ENCODE measurements at regions not wholly inside any gene's neighbourhood (a gene's known extent, or its start where the extent isn't known, plus 50 kb on each side); places are given as distances from the start of the nearest gene placed in this dataset.

DNA sequence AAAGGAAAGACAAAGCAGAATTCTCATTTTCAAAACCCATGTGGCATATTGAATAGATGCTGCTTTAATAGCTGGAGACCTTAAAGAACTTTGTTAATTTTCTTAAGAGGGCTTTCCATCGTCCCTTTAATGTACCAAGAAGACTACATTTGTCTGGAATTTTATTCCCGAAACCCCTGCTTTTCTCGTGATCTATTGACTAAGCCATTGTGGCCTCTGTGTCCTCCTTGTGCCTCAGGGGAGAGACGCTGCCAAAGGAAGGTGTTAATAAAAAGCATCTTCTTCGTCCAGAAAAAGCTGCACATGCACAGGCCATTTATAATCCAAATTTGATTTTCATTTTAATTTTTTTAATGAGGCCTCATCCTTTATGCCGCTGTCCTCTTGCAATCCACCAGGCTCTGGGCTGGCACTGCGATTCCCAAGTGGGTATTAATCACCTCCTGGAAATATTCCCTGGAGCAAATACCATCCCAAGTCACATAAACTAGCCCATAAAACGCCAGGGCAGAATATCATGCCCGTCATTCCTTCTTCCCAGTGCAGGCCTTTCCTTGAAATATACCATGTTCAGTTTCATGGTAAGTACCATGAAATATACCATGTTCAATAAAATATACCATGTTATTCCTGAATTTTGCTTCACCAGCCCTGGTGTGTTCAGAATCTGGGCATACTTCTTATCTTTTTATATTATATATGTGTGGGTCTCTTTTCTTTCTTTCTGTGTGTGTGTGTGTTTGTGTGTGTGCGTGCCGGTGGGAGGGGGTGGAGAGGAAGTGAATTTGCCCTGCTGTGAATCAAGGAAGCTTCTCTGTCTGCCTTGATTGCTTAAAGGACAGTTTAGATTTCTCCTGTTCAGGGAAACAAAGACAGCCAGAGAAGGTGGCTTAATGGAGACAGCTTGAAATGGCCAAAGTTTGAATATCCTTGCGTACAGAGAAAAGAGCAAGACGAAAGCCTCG is 147.6 kb downstream of the PHETA1 start:
- DNase-seq: no peak

GRCh38 chr12:111220363-111220762 is 148.5 kb downstream of the PHETA1 start:
- no peak for DNase-seq

- no peak for DNase-seq
Measured at GRCh38 chr12:111219440-111219839, 149.5 kb downstream of the PHETA1 start.

DNA sequence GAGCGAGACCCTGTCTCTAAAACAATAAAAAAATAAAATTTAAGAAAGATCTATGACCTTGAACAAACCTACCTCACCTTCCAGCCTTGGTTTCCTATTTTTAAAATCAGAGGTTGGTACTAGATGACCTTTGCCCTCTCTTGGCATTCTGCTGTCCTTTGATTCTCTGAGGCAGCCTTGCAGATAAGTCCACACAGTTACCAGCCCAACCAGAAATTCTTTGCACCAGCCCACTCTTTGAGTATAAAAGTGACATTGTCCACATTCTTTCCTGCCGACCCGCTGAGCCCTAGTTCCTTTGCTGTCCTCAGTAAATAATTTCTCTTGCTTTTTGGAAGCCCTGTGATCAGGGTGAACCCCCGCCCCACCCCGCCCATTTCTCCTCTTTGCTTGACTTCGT is 150.4 kb downstream of the PHETA1 start:
- no peak for DNase-seq

DNA sequence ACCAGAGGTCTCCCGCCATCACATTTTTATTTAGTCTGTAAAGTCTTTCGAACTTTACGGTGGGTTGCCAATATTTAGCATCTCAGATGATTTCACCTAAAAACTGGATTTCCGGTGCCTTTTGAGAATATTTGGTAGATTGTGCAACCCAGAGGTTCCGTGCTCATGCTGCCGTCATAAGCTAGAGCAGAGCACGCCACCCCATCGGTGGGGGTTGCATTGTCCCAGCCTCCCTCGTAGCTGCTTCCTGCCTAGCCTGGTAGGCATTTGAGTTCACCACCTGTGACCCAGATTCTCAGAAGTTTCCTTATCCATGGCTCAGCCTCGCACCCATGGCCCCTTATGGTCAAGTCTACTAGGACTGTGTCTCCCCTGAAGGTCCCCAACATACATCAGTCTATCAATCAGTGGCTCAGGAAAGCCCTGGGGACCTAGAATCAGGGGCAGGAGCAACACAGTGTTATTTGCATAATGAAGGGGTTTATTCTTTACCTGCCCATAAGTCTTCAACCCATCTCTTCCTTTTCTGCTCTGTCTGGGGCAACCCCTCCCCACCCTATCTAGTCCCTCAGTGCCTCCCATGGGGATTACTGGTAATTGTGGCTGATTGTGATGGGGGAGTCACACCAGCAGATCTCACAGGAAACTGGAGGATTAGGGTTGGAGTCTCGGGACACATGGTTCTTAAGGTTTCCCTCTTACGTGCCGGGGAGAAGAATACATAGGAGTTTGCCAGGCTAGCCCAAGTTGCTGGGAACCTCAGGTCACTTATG is 152.3 kb downstream of the PHETA1 start:
- DNase-seq: no peak

- no peak for DNase-seq
Measured at GRCh38 chr12:111215881-111216280, 153.0 kb downstream of the PHETA1 start.

GRCh38 chr12:111214401-111214800 is 154.5 kb downstream of the PHETA1 start:
- DNase-seq: no peak

DNA sequence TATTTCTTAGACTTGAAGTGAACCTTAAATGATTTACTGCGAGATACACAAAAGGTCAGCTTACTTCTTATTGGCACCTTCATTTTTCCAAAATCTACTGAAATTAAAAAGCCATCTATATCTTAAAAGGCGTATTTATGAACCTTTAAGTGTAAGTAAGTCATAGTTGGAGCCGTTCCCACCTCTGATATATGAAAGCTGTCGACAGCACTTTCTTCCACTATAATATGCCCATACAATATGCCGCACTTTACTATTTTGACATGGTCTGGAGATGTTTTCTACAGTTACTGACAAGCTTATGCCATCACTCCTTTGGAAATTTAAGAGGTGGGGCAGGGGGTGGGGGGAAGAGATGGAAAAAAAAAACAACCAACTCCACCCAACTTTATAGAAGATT is 155.3 kb downstream of the PHETA1 start:
- no peak for DNase-seq

GRCh38 chr12:111212814-111213456 is 156.0 kb downstream of the PHETA1 start:
- DNase-seq: no peak

- no peak for DNase-seq
Measured at GRCh38 chr12:111211910-111212757, 156.8 kb downstream of the PHETA1 start.

GRCh38 chr12:111209811-111210210 is 159.1 kb downstream of the PHETA1 start:
- DNase-seq: no peak

DNA sequence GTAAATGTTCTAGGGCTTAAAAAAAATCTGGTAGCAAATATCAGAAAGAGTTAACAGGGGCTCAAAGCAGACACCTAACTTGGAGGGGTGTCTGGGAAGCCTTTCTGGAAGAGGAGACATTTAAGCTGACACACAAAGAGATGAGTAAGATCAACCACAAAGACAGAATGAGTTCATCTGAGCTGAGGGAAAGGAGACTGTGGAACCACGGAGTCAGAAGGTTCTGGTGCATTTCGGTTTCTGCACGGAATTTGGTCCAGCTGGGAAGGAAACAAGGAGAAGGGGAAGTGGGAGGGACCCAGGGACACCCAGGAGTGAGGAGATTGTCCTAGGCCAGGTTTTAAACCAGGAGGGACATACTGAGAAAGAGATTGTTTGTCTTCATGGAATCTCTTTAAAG is 161.1 kb downstream of the PHETA1 start:
- no peak for DNase-seq

- no peak for DNase-seq
Measured at GRCh38 chr12:111204788-111205241, 164.1 kb downstream of the PHETA1 start.

- DNase-seq: no peak
Measured at GRCh38 chr12:111203969-111204368, 164.9 kb downstream of the PHETA1 start.

DNA sequence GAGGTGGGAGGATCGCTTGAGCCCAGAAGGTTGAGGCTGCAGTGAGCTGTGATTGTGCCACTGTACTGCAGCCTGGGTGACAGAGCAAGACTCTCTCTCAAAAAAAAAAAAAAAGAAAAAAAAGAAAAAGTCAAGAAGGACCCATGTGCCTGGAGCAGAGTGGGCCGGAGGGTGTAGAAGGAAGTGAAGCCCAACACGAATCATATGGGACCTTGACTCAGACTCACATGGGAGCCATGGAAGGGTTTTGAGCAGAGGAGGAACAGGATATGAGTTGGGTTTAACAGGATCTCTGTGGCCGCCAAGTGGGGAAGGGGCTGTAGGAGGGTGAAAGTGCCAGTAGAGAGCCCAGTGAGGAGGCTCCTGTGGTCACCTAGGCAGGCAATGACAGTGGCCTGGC is 165.4 kb downstream of the PHETA1 start:
- no peak for DNase-seq

DNA sequence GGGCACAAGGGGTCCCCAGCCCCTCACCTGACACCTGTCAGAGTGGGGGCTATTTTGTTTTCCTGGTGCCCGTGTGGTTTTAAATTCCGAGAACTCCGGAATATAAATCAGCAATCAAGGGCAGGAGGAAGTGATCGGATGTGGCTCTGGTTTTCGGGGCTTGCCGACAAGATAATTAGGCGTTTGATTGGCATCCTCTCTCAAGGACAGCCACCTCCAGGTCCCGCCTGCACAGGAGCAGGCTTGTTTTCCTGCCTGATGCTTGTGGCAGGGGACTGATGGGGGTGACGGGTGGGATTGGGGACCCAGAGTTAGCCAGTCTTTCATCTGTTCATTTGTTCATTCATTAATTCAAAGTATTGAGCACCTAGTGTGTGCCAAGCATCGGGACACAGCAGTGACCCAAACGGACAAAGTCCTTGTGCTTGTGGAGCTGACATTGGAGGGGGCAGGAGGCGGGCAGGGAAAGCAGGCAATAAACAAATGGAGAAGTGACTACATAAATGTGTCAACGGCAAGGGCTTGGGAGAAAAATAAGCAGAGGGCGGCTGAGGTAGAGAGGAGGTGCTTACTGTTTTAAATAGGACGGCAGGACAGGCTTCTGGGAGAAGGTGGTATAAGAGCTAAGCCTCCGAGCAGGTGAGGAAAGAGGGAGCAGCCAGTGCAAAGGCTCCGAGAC is 166.5 kb downstream of the PHETA1 start:
- DNase-seq: no peak

- no peak for DNase-seq
Measured at GRCh38 chr12:111201495-111202236, 167.2 kb downstream of the PHETA1 start.

DNA sequence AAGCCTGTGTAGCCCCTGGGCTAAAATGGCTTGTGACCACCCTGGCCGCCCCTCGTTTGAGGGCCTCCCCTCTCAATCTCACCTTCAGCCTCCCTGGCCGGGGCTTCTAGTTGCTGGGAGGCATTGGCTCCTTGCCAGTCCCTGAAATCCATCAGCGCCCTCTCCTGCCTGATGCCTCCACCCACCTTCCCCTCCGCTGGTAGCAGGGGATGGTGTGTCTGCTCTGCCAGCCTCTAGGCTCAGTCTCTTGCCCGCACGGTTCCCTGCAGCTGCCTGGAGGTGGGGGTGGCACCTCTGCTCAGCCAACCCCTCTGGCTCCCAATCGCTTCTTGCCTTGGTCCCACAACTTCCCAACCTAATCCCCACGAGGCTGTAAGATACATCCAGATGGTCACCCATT is 167.9 kb downstream of the PHETA1 start:
- DNase-seq: peak; percentile 64

DNA sequence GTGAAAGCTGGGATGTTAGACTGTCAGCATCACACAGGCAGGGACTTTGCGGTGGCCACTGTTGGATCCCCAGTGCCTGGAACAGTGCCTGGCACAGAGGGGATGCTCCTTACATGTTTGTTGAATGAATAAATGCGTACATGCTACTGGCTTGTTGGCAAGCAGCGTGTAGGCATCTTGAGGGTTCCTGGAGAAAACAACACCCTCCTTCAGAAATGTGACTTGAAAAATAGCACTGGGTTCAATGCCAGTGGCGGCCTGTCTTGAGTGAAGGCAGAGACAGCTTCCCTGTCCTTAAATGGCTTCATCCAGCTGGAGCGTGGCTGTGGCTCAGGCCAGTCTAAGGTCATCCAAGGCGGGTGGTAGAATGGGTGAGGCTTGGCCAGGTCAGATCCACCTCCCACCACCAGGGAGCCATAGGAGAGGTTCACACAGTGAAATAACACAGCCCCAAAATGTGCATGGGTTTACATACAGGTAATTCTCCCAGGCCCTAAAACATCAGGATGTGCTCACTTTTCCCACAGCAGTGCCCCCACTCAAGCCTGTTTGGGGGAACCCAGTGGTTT is 171.4 kb downstream of the PHETA1 start:
- no peak for DNase-seq

GRCh38 chr12:111196532-111196931 is 172.4 kb downstream of the PHETA1 start:
- DNase-seq: no peak

- no peak for DNase-seq
Measured at GRCh38 chr12:111195316-111195715, 173.6 kb downstream of the PHETA1 start.

Measured in NCI-H1694 (cell line).